AG08396 (cell line): ENCODE measurements at regions not wholly inside any gene's neighbourhood (a gene's known extent, or its start where the extent isn't known, plus 50 kb on each side); places are given as distances from the start of the nearest gene placed in this dataset.

Source experiments
- DNase-seq: peaks from one replicate; pipeline ENCODE4 v3.0.0; 2012; ENCODE audit warnings: low spot score, mixed read lengths

- no peak for DNase-seq
Measured at GRCh38 chr3:194995334-194995733, 275.6 kb downstream of the XXYLT1 start.

DNA sequence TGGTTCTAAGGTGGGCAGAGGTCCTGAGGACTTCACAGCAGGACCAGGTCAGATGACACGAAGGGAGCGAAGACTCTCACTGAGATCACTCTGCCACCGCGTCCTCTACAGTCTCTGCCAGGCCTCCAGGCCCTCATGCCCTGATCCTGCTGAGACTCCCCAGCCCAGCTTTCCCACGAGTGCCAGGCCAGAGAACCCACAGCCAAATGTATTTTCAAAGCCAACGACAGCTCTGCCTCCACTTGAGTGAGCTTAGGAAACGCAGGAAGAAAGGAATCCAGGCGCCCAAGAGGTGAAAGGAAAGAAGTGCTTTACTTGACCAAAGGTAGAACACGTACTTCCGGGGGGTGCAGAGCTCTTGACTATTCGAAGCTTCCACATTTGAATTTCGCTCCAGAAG, 275.0 kb downstream of the XXYLT1 start:
- no peak for DNase-seq

- DNase-seq: no peak
Measured at GRCh38 chr3:194996746-194997145, 274.2 kb downstream of the XXYLT1 start.

- DNase-seq: no peak
Measured at GRCh38 chr3:194998417-194998816, 272.5 kb downstream of the XXYLT1 start.

- no peak for DNase-seq
Measured at GRCh38 chr3:194998948-194999347, 272.0 kb downstream of the XXYLT1 start.

- DNase-seq: no peak
Measured at GRCh38 chr3:194999491-194999890, 271.5 kb downstream of the XXYLT1 start.

GRCh38 chr3:195001261-195001660, 269.7 kb downstream of the XXYLT1 start:
- DNase-seq: no peak

GRCh38 chr3:195001961-195002861, 268.7 kb downstream of the XXYLT1 start:
- DNase-seq: peak; percentile 51

- DNase-seq: no peak
Measured at GRCh38 chr3:195003006-195003892, 267.7 kb downstream of the XXYLT1 start.

DNA sequence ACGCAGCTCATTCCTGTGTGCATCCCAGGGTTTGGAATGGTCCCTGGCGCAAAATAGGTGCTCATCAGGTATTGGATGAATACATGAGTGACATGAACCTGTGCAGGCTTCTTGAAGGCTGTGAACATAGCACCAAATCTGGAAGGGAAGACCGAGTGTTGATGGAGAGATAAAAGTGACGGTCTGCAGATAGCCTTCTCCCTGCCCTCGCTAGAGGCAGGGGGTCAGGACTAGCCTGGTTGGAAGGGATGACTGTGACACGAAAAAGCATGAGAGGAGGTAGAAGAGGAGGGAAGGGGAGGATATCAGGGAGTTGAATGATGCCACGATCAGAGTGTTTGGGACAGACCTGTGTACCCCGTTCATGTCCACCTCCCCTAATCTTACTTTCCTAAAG, 267.1 kb downstream of the XXYLT1 start:
- no peak for DNase-seq

GRCh38 chr3:195004512-195005250, 266.3 kb downstream of the XXYLT1 start:
- DNase-seq: no peak

DNA sequence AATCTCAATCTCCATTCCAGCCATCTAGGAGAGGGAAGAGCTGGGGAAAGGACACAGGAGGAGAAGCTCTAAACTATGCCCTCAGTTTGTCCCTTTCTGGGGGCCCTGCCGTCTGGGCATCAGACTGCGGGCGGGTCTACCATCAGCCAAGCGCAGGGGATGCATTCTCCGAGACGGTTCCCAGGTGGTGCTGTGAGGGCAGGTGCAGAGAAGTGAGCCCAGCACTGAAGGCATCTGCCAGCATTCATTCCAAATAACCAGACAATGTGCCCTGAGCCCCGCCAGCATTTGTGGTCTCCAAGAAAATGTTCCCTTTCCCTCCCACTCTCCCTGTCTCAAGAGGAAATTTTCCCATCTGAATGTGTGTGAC, 265.7 kb downstream of the XXYLT1 start:
- no peak for DNase-seq

DNA sequence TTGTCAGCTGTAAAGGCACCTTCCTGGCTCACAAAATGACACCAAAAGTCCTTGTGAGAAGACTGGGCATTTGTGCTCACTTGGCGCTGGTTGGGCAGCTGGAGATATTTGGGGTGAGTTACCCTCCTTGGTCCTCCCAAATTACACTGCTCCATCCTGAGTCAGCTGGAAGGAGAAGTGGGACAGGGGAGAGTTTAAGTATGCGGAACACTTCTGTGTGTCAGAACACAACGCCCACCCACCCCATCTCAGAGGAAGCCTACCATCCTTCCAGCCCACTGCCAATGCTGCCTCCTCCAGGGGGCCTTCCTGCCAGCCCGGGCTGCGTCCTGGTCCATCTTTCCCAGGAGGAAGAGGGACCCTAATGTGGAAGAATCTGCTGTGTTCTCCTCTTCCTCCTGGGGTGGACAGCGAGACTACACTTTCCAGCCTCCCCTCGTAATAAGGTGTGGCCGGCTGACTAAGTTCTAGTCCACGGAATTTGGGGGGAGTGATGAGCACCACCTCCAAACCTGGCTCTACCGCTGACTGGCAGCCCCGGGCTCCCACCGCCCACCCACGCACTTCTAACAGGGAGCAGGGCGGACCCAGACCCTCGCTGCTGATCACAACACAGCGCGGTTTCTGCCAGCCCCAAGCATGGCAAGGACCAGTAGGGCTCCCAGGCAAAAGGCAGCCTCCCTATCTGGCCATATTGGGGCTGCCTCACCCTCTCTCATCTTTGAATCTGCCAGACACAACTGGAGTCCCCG, 265.0 kb downstream of the XXYLT1 start:
- no peak for DNase-seq

- DNase-seq: no peak
Measured at GRCh38 chr3:195007151-195007550, 263.8 kb downstream of the XXYLT1 start.

DNA sequence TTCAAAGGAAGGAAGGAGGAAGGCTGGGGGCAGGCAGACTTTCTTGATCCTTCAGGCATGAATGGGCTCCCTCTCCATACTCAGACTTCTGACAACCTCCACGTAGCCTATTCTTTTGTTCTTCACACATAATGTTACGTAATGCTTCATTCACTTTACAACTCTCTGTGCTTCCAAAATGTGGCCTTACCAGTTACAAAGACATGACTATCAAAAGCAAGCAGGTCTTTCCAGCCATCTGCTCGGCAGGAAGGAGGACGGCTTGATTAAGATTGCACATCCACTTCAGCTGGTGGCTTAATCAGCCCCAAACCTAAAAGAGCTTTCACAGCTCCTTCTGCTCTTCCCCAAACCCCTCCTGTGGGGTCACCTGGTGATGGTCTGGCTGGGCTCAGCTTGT, 263.2 kb downstream of the XXYLT1 start:
- no peak for DNase-seq

- no peak for DNase-seq
Measured at GRCh38 chr3:195008816-195009215, 262.1 kb downstream of the XXYLT1 start.

DNA sequence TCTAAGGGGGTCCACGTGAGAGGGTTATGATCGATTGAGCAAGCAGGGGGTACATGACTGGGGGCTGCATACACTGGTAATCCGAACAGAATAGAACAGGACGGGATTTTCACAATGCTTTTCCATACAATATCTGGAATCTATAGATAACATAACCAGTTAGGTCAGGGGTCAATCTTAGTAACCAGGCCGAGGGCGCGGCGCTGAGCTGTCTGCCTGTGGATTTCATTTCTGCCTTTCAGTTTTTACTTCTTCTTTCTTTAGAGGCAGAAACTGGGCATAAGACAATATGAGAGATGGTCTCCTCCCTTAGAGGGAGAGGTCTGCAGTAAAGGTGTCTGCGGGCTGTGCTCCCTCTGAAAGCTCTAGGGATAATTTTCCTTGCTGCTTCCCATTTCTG, 261.3 kb downstream of the XXYLT1 start:
- no peak for DNase-seq

- DNase-seq: no peak
Measured at GRCh38 chr3:195010551-195011100, 260.3 kb downstream of the XXYLT1 start.

DNA sequence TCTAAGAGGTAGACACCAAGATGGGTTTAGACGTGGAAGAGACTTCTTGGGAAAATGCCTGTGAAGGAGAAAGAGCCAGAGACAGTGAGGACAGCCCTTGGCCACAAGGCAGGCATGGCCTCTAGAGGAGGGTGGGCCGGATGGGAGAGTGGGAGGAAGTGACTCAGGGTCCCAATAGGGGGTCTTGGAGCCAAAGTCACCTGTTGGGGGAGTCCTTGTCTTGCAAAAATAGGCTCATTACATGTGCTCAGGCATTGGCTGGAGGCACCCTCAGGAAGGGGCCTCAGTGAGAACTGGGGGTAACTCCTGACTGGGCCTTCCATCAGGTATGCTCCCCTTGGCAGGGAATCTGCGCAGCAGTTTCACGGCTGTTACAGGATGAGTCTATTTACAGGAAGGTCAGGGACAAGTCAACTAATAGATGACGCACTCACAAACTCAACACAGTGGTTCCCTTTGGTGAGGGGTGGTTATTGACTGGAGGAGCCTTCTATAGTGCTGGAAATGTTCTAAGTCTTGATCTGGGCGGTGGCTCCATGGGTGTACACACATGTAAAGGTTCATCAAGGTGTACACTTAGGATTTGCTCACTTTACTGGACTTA, 259.6 kb downstream of the XXYLT1 start:
- no peak for DNase-seq

DNA sequence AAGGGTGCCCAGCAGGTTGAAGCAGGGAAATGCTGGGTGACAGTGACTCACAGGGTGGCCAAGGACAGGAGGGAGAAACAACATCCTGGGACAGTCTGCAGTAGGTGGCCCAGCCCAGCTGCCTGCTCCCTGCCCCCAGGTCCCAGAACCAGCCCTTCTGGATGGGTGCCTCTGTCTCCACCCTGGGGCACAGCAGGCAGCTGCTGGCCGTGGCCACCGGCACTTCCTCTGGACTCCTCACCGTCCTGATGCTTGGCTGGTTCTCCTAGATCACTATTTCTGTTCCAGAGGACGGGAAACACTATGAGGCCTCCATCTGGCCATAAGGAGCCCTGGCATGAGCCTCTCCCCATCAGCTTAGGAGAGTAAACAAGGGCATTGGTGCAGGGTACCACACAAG, 258.9 kb downstream of the XXYLT1 start:
- DNase-seq: no peak

DNA sequence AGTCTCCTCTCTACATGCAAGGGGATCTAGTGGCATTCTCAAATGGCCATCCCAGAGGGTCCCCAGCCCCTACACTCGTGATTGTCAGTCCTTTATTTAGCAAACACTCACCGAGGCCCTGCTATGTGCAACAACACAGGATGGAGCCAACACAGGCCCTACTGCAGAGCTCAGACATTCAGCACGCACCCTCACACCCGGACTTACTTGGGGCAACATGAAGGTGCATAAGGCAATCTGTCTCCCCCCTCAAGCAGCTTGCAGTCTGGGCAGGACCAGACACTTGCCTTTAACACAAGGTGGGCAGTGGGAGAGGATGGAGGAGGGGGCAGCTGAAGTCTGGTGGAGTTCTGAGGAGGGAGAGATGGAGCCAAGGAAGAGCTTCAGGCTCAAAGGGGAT, 258.4 kb downstream of the XXYLT1 start:
- DNase-seq: no peak
